ENCODE measurements at regions not wholly inside any gene's neighbourhood (a gene's known extent, or its start where the extent isn't known, plus 50 kb on each side); places are given as distances from the start of the nearest gene placed in this dataset.

DNA sequence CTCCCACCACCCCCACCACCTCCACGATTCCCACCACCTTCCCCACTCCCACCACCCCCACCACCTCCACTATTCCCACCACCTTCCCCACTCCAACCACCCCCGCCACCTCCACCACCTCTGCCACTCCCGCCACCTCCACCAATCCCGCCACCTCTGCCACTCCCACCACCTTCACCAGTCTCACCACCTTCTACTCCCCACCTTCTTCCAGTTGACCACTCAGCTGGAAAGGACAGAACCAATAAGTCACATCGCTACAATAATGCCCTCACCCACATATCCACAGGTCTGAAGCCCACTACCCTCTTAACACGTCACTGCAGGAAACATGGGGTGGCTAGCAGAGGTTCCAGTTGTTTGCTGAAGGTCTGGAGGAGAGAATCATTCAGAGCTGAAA, 93.5 kb upstream of the PAX2 start:
- no peak for TF ChIP-seq NFE2L2 (IDR thresholded peaks at IDR 0.05; ENCODE audit: low read depth, low read length)
- no peak for TF ChIP-seq FOS (IDR thresholded peaks at IDR 0.05; ENCODE audit: low read depth, low read length)
